Glutamatergic neuron (in vitro differentiated cells): ENCODE measurements at regions not wholly inside any gene's neighbourhood (a gene's known extent, or its start where the extent isn't known, plus 50 kb on each side); places are given as distances from the start of the nearest gene placed in this dataset.
"Not testable (repeated sequence)": the region's sequence is repeated elsewhere in the genome, so short reads cannot be mapped to it uniquely, and the experiment has no call there.

Experiments
- DNase-seq: peaks from one replicate; pipeline ENCODE4 v3.0.0; 2022
- H3K27ac Mint-ChIP-seq: one replicate; pipeline ENCODE4 v1.8.0; 2020; ENCODE audit warnings: mild to moderate bottlenecking, mixed read lengths, inconsistent platforms; ENCODE audit not compliant: unreplicated experiment
- H3K27me3 Mint-ChIP-seq: one replicate; pipeline ENCODE4 v1.8.0; 2020; ENCODE audit warnings: mild to moderate bottlenecking, moderate library complexity, mixed read lengths, inconsistent platforms; ENCODE audit not compliant: unreplicated experiment
- H3K36me3 Mint-ChIP-seq: one replicate; pipeline ENCODE4 v1.8.0; 2020; ENCODE audit warnings: mild to moderate bottlenecking, mixed read lengths, inconsistent platforms; ENCODE audit not compliant: unreplicated experiment
- H3K4me1 Mint-ChIP-seq: one replicate; pipeline ENCODE4 v1.8.0; 2020; ENCODE audit warnings: mild to moderate bottlenecking, low read depth, mixed read lengths, inconsistent platforms; ENCODE audit not compliant: unreplicated experiment
- H3K4me3 Mint-ChIP-seq: one replicate; pipeline ENCODE4 v1.8.0; 2020; ENCODE audit warnings: mild to moderate bottlenecking, mixed read lengths, inconsistent platforms; ENCODE audit not compliant: unreplicated experiment
- H3K9me3 Mint-ChIP-seq: one replicate; pipeline ENCODE4 v1.8.0; 2020; ENCODE audit warnings: mild to moderate bottlenecking, moderate library complexity, mixed read lengths, inconsistent platforms; ENCODE audit not compliant: unreplicated experiment
- CTCF ChIP-seq: fragments of 200-600 bp; sonication (generic); IDR thresholded peaks from one replicate; pipeline ENCODE4 v1.5.0; 2021; ENCODE audit not compliant: partially characterized antibody, unreplicated experiment

- Mint-ChIP-seq H3K9me3 (no peaks in the 10 kb centered on the region), H3K27ac (no peak overlapping the region), H3K36me3 (no peaks in the 10 kb centered on the region), H3K4me3 (no peak overlapping the region), H3K4me1 (no peaks in the 10 kb centered on the region), H3K27me3 (no peaks in the 10 kb centered on the region)
- peak; percentile 27 for DNase-seq
- no peak for TF ChIP-seq CTCF
Observed at GRCh38 chr5:75885849-75886596, 168.8 kb upstream of the POC5 start.

GRCh38 chr5:75885321-75885720 lies 168.1 kb upstream of the POC5 start:
- H3K4me1 Mint-ChIP-seq, result no peaks in the 10 kb centered on the region
- peaks cover 6% of the 10 kb centered on the region for H3K36me3 Mint-ChIP-seq
- H3K27me3 Mint-ChIP-seq, result no peaks in the 10 kb centered on the region
- no peak for DNase-seq
- no peak overlapping the region for H3K4me3 Mint-ChIP-seq
- no peak overlapping the region for H3K27ac Mint-ChIP-seq
- H3K9me3 Mint-ChIP-seq, result peaks cover 2% of the 10 kb centered on the region
- no peak for TF ChIP-seq CTCF

GRCh38 chr5:75869891-75870290 lies 152.7 kb upstream of the POC5 start:
- Mint-ChIP-seq H3K4me1 (no peaks in the 10 kb centered on the region), H3K9me3 (no peaks in the 10 kb centered on the region), H3K36me3 (peaks cover 7% of the 10 kb centered on the region), H3K27ac (no peak overlapping the region), H3K4me3 (no peak overlapping the region), H3K27me3 (no peaks in the 10 kb centered on the region)
- no peak for DNase-seq
- TF ChIP-seq CTCF, result no peak

- H3K27me3 Mint-ChIP-seq, result no peaks in the 10 kb centered on the region
- peaks cover 1% of the 10 kb centered on the region for H3K4me1 Mint-ChIP-seq
Observed at GRCh38 chr5:75862872-75863271, 145.6 kb upstream of the POC5 start.

GRCh38 chr5:75859621-75860020 lies 142.4 kb upstream of the POC5 start:
- H3K9me3 Mint-ChIP-seq, H3K36me3 Mint-ChIP-seq, DNase-seq, H3K4me3 Mint-ChIP-seq, H3K27ac Mint-ChIP-seq, H3K4me1 Mint-ChIP-seq, H3K27me3 Mint-ChIP-seq: not testable (repeated sequence)

More at GRCh38 chr5:75862872-75863271, 145.6 kb upstream of the POC5 start:
- no peak for DNase-seq
- Mint-ChIP-seq H3K9me3 (no peaks in the 10 kb centered on the region), H3K4me3 (no peak overlapping the region), H3K36me3 (no peaks in the 10 kb centered on the region), H3K27ac (no peak overlapping the region)
- no peak for TF ChIP-seq CTCF
